H1 (cell line): ENCODE measurements at regions not wholly inside any gene's neighbourhood (a gene's known extent, or its start where the extent isn't known, plus 50 kb on each side); places are given as distances from the start of the nearest gene placed in this dataset.

Experiments used
- CTCF ChIA-PET: fragments of 300-600 bp; sonication (Branson Sonifier 250); formaldehyde crosslinking; loops from one replicate; lab custom pipeline; 2021; ENCODE audit not compliant: partially characterized antibody; lab: Charles Lee
- POLR2A ChIA-PET: fragments of 300-600 bp; sonication (Branson Sonifier 250); formaldehyde crosslinking; loops from one replicate; lab custom pipeline; 2021; ENCODE audit warnings: inconsistent platforms; ENCODE audit not compliant: partially characterized antibody; lab: Charles Lee
- DNase-seq, 2 experiments: peaks; one replicate each; pipeline versions ENCODE4 v3.0.0 to v3.0.0-alpha.2; 2010 to 2022; ENCODE audit warnings: low spot score in 2 of 2, low read depth in 1 of 2, mixed read lengths in 1 of 2
- FAIRE-seq: peaks from 2 replicates; lab custom pipeline; 2011; peaks lifted over from hg19 to GRCh38; lab: Jason Lieb, UNC
- H2AFZ ChIP-seq: 2 replicates; pipeline ENCODE4 v1.8.1; 2012; ENCODE audit warnings: low read length, inconsistent platforms
- H2AK5ac ChIP-seq: 2 replicates; pipeline ENCODE4 v1.6.1; 2013; ENCODE audit warnings: low read depth, low read length
- H2BK120ac ChIP-seq: replicated peaks from 2 replicates; pipeline ENCODE3; 2013; ENCODE audit warnings: low read depth, low read length, inconsistent platforms
- H2BK12ac ChIP-seq: 2 replicates; pipeline ENCODE4 v1.6.1; 2013; ENCODE audit warnings: low read depth, low read length
- H2BK15ac ChIP-seq: 2 replicates; pipeline ENCODE4 v1.6.1; 2013; ENCODE audit warnings: low read length
- H2BK20ac ChIP-seq: 2 replicates; pipeline ENCODE4 v1.6.1; 2013; ENCODE audit warnings: low read length
- H2BK5ac ChIP-seq: 2 replicates; pipeline ENCODE4 v1.6.1; 2013; ENCODE audit warnings: low read depth, low read length
- H3K14ac ChIP-seq: 2 replicates; pipeline ENCODE4 v1.6.1; 2013; ENCODE audit warnings: inconsistent platforms; ENCODE audit not compliant: insufficient read length
- H3K18ac ChIP-seq: 2 replicates; pipeline ENCODE4 v1.6.1; 2013; ENCODE audit warnings: low read length; ENCODE audit errors: extremely low read depth
- H3K23ac ChIP-seq: 2 replicates; pipeline ENCODE4 v1.6.1; 2013; ENCODE audit warnings: inconsistent platforms; ENCODE audit not compliant: insufficient read length
- H3K23me2 ChIP-seq: 2 replicates; pipeline ENCODE4 v1.6.1; 2013; ENCODE audit warnings: low read depth, low read length
- H3K27ac ChIP-seq: 2 replicates; pipeline ENCODE4 v1.6.1; 2011; ENCODE audit warnings: low read depth, low read length, inconsistent platforms
- H3K27me3 ChIP-seq, 4 experiments: replicated peaks in 1 of 4; 1 replicate in 1 of 4; 2 replicates in 3 of 4; pipeline versions ENCODE4 v1.6.1 to v1.8.1; 2011 to 2013; ENCODE audit warnings: low read length in 3 of 4, mild to moderate bottlenecking in 3 of 4, inconsistent platforms in 2 of 4, mixed read lengths in 2 of 4, moderate library complexity in 1 of 4; ENCODE audit not compliant: control insufficient read depth in 3 of 4, insufficient read depth in 3 of 4; ENCODE audit errors: extremely low read depth in 1 of 4
- H3K36me3 ChIP-seq, 4 experiments: 2 replicates each; pipeline versions ENCODE4 v1.6.1 to v1.8.1; 2011 to 2013; ENCODE audit warnings: mild to moderate bottlenecking in 4 of 4, low read length in 3 of 4, moderate library complexity in 2 of 4, control low read depth in 1 of 4, inconsistent platforms in 1 of 4; ENCODE audit not compliant: insufficient read depth in 4 of 4, control insufficient read depth in 2 of 4
- H3K4ac ChIP-seq: replicated peaks from 2 replicates; pipeline ENCODE3; 2013; ENCODE audit warnings: low read length, low read depth, mixed read lengths, inconsistent platforms; ENCODE audit not compliant: insufficient read length
- H3K4me1 ChIP-seq, 4 experiments: replicated peaks in 1 of 4; 1 replicate in 1 of 4; 2 replicates in 3 of 4; pipeline versions ENCODE4 v1.6.1 to v1.8.1; 2011 to 2013; ENCODE audit warnings: low read length in 3 of 4, inconsistent platforms in 2 of 4, mixed read lengths in 1 of 4; ENCODE audit not compliant: insufficient read depth in 4 of 4, control insufficient read depth in 3 of 4
- H3K4me2 ChIP-seq, 2 experiments: 2 replicates each; pipeline versions ENCODE4 v1.6.1 to v1.8.1; 2011 to 2013; ENCODE audit warnings: low read depth in 2 of 2, low read length in 2 of 2, control low read depth in 1 of 2, inconsistent platforms in 1 of 2, mild to moderate bottlenecking in 1 of 2; ENCODE audit not compliant: insufficient read depth in 1 of 2
- H3K4me3 ChIP-seq, 4 experiments: fragments of 200-600, 300-600 bp in 1 of 4; sonication (generic), shearing (Covaris generic), sonication (Bioruptor Twin) in 1 of 4; 2 replicates each; pipeline versions ENCODE4 v1.5.1 to v1.8.1; 2011 to 2016; ENCODE audit warnings: low read length in 4 of 4, low read depth in 3 of 4, control low read depth in 2 of 4, inconsistent platforms in 2 of 4, mild to moderate bottlenecking in 2 of 4, mixed read lengths in 1 of 4, moderate library complexity in 1 of 4; ENCODE audit not compliant: insufficient read depth in 2 of 4; ENCODE audit errors: extremely low read depth in 1 of 4
- H3K56ac ChIP-seq: replicated peaks from 2 replicates; pipeline ENCODE3; 2013; ENCODE audit warnings: low read depth, mild to moderate bottlenecking, mixed read lengths, low read length, inconsistent platforms; ENCODE audit not compliant: insufficient read length
- H3K79me1 ChIP-seq: 2 replicates; pipeline ENCODE4 v1.6.1; 2013; ENCODE audit warnings: low read depth, low read length, control low read depth
- H3K79me2 ChIP-seq, 2 experiments: 2 replicates each; pipeline versions ENCODE4 v1.6.1 to v1.8.1; 2012 to 2013; ENCODE audit warnings: low read length in 2 of 2, mild to moderate bottlenecking in 2 of 2, inconsistent platforms in 1 of 2; ENCODE audit not compliant: insufficient read depth in 2 of 2, control insufficient read depth in 1 of 2
- H3K9ac ChIP-seq, 4 experiments: replicated peaks in 1 of 4; 1 replicate in 1 of 4; 2 replicates in 3 of 4; pipeline versions ENCODE4 v1.6.1 to v1.8.1; 2011 to 2013; ENCODE audit warnings: low read depth in 3 of 4, low read length in 3 of 4, control low read depth in 2 of 4, mild to moderate bottlenecking in 2 of 4, moderate library complexity in 2 of 4, inconsistent platforms in 1 of 4; ENCODE audit errors: extremely low read depth in 1 of 4
- H3K9me3 ChIP-seq, 2 experiments: 2 replicates each; pipeline versions ENCODE4 v1.6.1 to v1.8.1; 2012 to 2013; ENCODE audit warnings: mild to moderate bottlenecking in 2 of 2, moderate library complexity in 2 of 2, control low read depth in 1 of 2, inconsistent platforms in 1 of 2, low read depth in 1 of 2, low read length in 1 of 2, mixed read lengths in 1 of 2; ENCODE audit not compliant: insufficient read depth in 2 of 2
- H4K20me1 ChIP-seq, 2 experiments: replicated peaks in 1 of 2; 2 replicates each; pipeline versions ENCODE3 to v1.8.1; 2011 to 2013; ENCODE audit warnings: inconsistent platforms in 2 of 2, low read length in 2 of 2, mild to moderate bottlenecking in 1 of 2; ENCODE audit not compliant: insufficient read depth in 2 of 2, control insufficient read depth in 1 of 2
- H4K5ac ChIP-seq: 2 replicates; pipeline ENCODE4 v1.6.1; 2013; ENCODE audit warnings: low read length, low read depth, mixed read lengths, inconsistent platforms; ENCODE audit not compliant: insufficient read length
- H4K8ac ChIP-seq: 2 replicates; pipeline ENCODE4 v1.8.0; 2013; ENCODE audit warnings: mild to moderate bottlenecking, moderate library complexity, low read length, inconsistent platforms; ENCODE audit not compliant: insufficient read depth; ENCODE audit errors: extremely low read depth
- H4K91ac ChIP-seq: replicated peaks from 2 replicates; pipeline ENCODE3; 2013; ENCODE audit warnings: low read length, mixed read lengths, inconsistent platforms; ENCODE audit not compliant: insufficient read length
- BRCA1 ChIP-seq: IDR thresholded peaks from 2 replicates; pipeline ENCODE4 v1.6.1; 2012; ENCODE audit warnings: low read depth, low read length, improper control_type of control experiment
- CBX5 ChIP-seq: fragments of 300-800, 300-1000 bp; sonication (generic); IDR thresholded peaks from 2 replicates; pipeline ENCODE4 v1.7.1; 2016; ENCODE audit warnings: antibody characterized with exemption, low read length, low read depth
- HDAC2 ChIP-seq, 2 experiments: fragments of 300-600 bp in 1 of 2; sonication (generic) in 1 of 2; IDR thresholded peaks; 2 replicates each; pipeline ENCODE4 v1.6.1; 2011 to 2012; ENCODE audit warnings: low read depth in 2 of 2, low read length in 2 of 2, mild to moderate bottlenecking in 2 of 2, moderate library complexity in 2 of 2, borderline replicate concordance in 1 of 2, inconsistent platforms in 1 of 2
- KDM4A ChIP-seq: IDR thresholded peaks from one replicate; pipeline ENCODE4 v1.7.1; 2012; ENCODE audit warnings: low read depth, mild to moderate bottlenecking, moderate library complexity, low read length, inconsistent platforms; ENCODE audit not compliant: severe bottlenecking
- NANOG ChIP-seq: IDR thresholded peaks from 2 replicates; pipeline ENCODE4 v1.6.1; 2011; ENCODE audit warnings: low read length, low read depth, mild to moderate bottlenecking, inconsistent platforms; ENCODE audit not compliant: insufficient read depth, poor library complexity, severe bottlenecking
- PHF8 ChIP-seq: fragments of 200-600 bp; sonication (generic); conservative IDR thresholded peaks from 2 replicates; pipeline ENCODE4 v1.7.1; 2012; ENCODE audit warnings: low read depth, mild to moderate bottlenecking, inconsistent platforms, low read length, moderate library complexity
- RAD21 ChIP-seq, 2 experiments: IDR thresholded peaks in 1 of 2; conservative IDR thresholded peaks in 1 of 2; 2 replicates each; pipeline ENCODE4 v1.6.1; 2011; ENCODE audit warnings: low read depth in 2 of 2, low read length in 2 of 2, improper control_type of control experiment in 1 of 2, inconsistent platforms in 1 of 2, mild to moderate bottlenecking in 1 of 2, moderate library complexity in 1 of 2
- RNF2 ChIP-seq: fragments of 200-900, 300-1000 bp; sonication (generic); IDR thresholded peaks from 2 replicates; pipeline ENCODE4 v1.7.1; 2016; ENCODE audit warnings: borderline replicate concordance, low read depth, mild to moderate bottlenecking, antibody characterized with exemption, low read length; ENCODE audit not compliant: poor library complexity, severe bottlenecking; ENCODE audit errors: missing control alignments
- RXRA ChIP-seq: IDR thresholded peaks from 2 replicates; pipeline ENCODE4 v1.6.1; 2011; ENCODE audit warnings: low read depth, mild to moderate bottlenecking, low read length, moderate library complexity; ENCODE audit not compliant: insufficient read depth
- SIX5 ChIP-seq: IDR thresholded peaks from 2 replicates; pipeline ENCODE4 v1.6.1; 2011; ENCODE audit warnings: mild to moderate bottlenecking, low read depth, low read length
- TCF12 ChIP-seq: IDR thresholded peaks from 2 replicates; pipeline ENCODE4 v1.6.1; 2011; ENCODE audit warnings: low read depth, mild to moderate bottlenecking, low read length
- USF2 ChIP-seq: IDR thresholded peaks from 2 replicates; pipeline ENCODE4 v1.6.1; 2011; ENCODE audit warnings: low read length, improper control_type of control experiment
- WGBS, 2 experiments: shearing (Covaris generic) in 1 of 2; methylation state at CpG; one replicate each; pipeline versions ENCODE4 v1.1.6 to v1.1.7; 2013 to 2015; ENCODE audit warnings: low lambda C conversion rate in 2 of 2, mixed read lengths in 2 of 2, inconsistent platforms in 1 of 2, low coverage in 1 of 2, missing lambda C conversion rate in 1 of 2; ENCODE audit not compliant: insufficient replicate concordance in 2 of 2, insufficient coverage in 1 of 2, insufficient read length in 1 of 2; ENCODE audit errors: extremely low coverage in 1 of 2, missing lambda C conversion rate in 1 of 2; 5-methylcytosine and 5-hydroxymethylcytosine counted together

DNA sequence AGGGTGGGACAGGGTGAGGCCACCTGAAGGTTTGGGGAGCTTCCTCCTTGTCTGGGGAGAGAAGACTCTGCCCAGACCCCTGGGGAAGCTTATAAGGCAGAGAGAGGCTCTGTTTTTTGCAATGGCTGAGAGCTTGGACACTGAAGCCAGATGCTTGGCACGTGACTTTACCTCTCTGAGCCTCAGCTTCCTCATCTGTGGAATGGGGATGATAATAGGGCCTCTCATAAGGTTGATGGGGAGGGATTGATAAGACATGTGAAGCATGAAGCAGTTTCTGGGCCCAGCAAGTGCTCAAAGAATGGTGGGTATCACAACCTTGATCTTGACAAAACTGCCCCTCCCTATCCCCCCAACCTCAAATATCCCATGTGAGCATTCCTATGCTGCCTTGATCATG, 195.4 kb upstream of the LHX5 start:
- no peak for DNase-seq
- H3K18ac ChIP-seq: no peak overlapping the region
- no peak overlapping the region for H3K14ac ChIP-seq
- H3K4me2 ChIP-seq: no peak overlapping the region
- CTCF ChIA-PET: interaction anchor here (1.2 to 2.9 kb wide), 7 partner anchors 10 to 171 kb away, joined by 3 to 10 read pairs (median 4); no protein-coding TSS in a partner anchor
- no peaks in the 10 kb centered on the region for H3K79me2 ChIP-seq
- POLR2A ChIA-PET: no interaction called here
- no peak overlapping the region for H4K8ac ChIP-seq
- no peak overlapping the region for H2BK12ac ChIP-seq
- H3K27me3 ChIP-seq: no peaks in the 10 kb centered on the region; a peak in 1 of 7 replicates
- H3K79me1 ChIP-seq: no peaks in the 10 kb centered on the region
- H2AK5ac ChIP-seq: no peak overlapping the region
- 0 out of 2 replicates have a peak overlapping the region, but pooled peaks have one; percentile 21 for H2BK20ac ChIP-seq
- TF ChIP-seq BRCA1 (no peak), PHF8 (no peak), SIX5 (no peak), RXRA (no peak), RAD21 (IDR thresholded peaks at IDR 0.05 in 1 of 2, conservative IDR thresholded peaks at IDR 0.05 in 1 of 2; ENCODE audit: low read depth in 2 of 2, low read length in 2 of 2) (no peak), KDM4A (no peak), TCF12 (no peak), USF2 (no peak), NANOG (no peak), CBX5 (no peak), HDAC2 (IDR thresholded peaks at IDR 0.05; ENCODE audit: borderline replicate concordance in 1 of 2, low read depth in 2 of 2, low read length in 2 of 2) (no peak), RNF2 (no peak)
- no peak overlapping the region for H2BK120ac ChIP-seq
- H3K27ac ChIP-seq: no peak overlapping the region
- no peak overlapping the region for H2AFZ ChIP-seq
- H3K9me3 ChIP-seq: no peaks in the 10 kb centered on the region
- peaks cover 5% of the 10 kb centered on the region; the same call in 1 of the 2 replicates for H3K23me2 ChIP-seq
- H4K20me1 ChIP-seq: no peaks in the 10 kb centered on the region
- peaks cover 0 to 13% (median 5%) of the 10 kb centered on the region in 4 experiments; a peak in 4 of 7 replicates for H3K4me1 ChIP-seq
- H4K91ac ChIP-seq: no peak overlapping the region
- no peak overlapping the region for H3K4ac ChIP-seq
- no peak overlapping the region for H2BK15ac ChIP-seq
- no peak overlapping the region for H3K23ac ChIP-seq
- H4K5ac ChIP-seq: no peak overlapping the region
- H3K56ac ChIP-seq: no peak overlapping the region
- H3K9ac ChIP-seq: no peak overlapping the region
- FAIRE-seq: no peak
- no peak overlapping the region for H3K4me3 ChIP-seq
- no peak overlapping the region for H2BK5ac ChIP-seq
- H3K36me3 ChIP-seq: no peaks in the 10 kb centered on the region
- 71% methylated on average over 1 of the region's 1 CpG; no CpG with 5 or more reads in 1 of the 2 experiments for WGBS, 2 experiments
